Progenitor cell of endocrine pancreas (in vitro differentiated cells): ENCODE measurements at regions not wholly inside any gene's neighbourhood (a gene's known extent, or its start where the extent isn't known, plus 50 kb on each side); places are given as distances from the start of the nearest gene placed in this dataset.

Source experiments
- DNase-seq: peaks from one replicate; pipeline ENCODE4 v3.0.0; 2021; ENCODE audit warnings: low spot score; ENCODE audit not compliant: unreplicated experiment
- H3K27ac Mint-ChIP-seq: 2 replicates; pipeline ENCODE4 v1.8.0; 2021; ENCODE audit warnings: mild to moderate bottlenecking, moderate library complexity, mixed read lengths
- H3K27me3 Mint-ChIP-seq: 2 replicates; pipeline ENCODE4 v1.8.0; 2021; ENCODE audit warnings: mixed read lengths
- H3K36me3 Mint-ChIP-seq: 2 replicates; pipeline ENCODE4 v1.8.0; 2022; ENCODE audit warnings: mixed read lengths; ENCODE audit not compliant: insufficient read depth
- H3K4me1 Mint-ChIP-seq: 2 replicates; pipeline ENCODE4 v1.8.0; 2021; ENCODE audit warnings: low read depth, mixed read lengths
- H3K4me3 Mint-ChIP-seq: 2 replicates; pipeline ENCODE4 v1.8.0; 2021; ENCODE audit warnings: low read depth, mild to moderate bottlenecking, moderate library complexity, mixed read lengths
- H3K9me3 Mint-ChIP-seq: 2 replicates; pipeline ENCODE4 v1.8.0; 2021; ENCODE audit warnings: low read depth, mixed read lengths
- CTCF ChIP-seq: fragments of 200-600 bp; sonication (generic); IDR thresholded peaks from one replicate; pipeline ENCODE4 v1.5.0; 2021; ENCODE audit warnings: antibody characterized with exemption, mild to moderate bottlenecking; ENCODE audit not compliant: unreplicated experiment

- Mint-ChIP-seq H3K9me3 (no peaks in the 10 kb centered on the region), H3K36me3 (no peaks in the 10 kb centered on the region), H3K4me1 (no peaks in the 10 kb centered on the region), H3K4me3 (no peak overlapping the region), H3K27ac (no peak overlapping the region), H3K27me3 (peaks cover 3% of the 10 kb centered on the region)
- no peak for DNase-seq
- TF ChIP-seq CTCF, result no peak
Observed at GRCh38 chr16:48452991-48453760, 68.0 kb upstream of the SIAH1 start.

- H3K27ac Mint-ChIP-seq, result no peak overlapping the region
- H3K4me3 Mint-ChIP-seq, result no peak overlapping the region
- no peaks in the 10 kb centered on the region for H3K9me3 Mint-ChIP-seq
- no peak for TF ChIP-seq CTCF
- H3K27me3 Mint-ChIP-seq, result peaks cover 3% of the 10 kb centered on the region
- peaks cover 2% of the 10 kb centered on the region for H3K4me1 Mint-ChIP-seq
- no peak for DNase-seq
- H3K36me3 Mint-ChIP-seq, result no peaks in the 10 kb centered on the region
Observed at GRCh38 chr16:48451323-48451722, 66.1 kb upstream of the SIAH1 start.

GRCh38 chr16:48450367-48450766 lies 65.2 kb upstream of the SIAH1 start:
- H3K27me3 Mint-ChIP-seq, result peaks cover 3% of the 10 kb centered on the region

GRCh38 chr16:48448841-48449481 lies 63.7 kb upstream of the SIAH1 start:
- DNase-seq, result no peak
- no peak overlapping the region for H3K4me3 Mint-ChIP-seq
- H3K4me1 Mint-ChIP-seq, result peaks cover 2% of the 10 kb centered on the region
- TF ChIP-seq CTCF, result no peak
- no peak overlapping the region for H3K27ac Mint-ChIP-seq
- H3K36me3 Mint-ChIP-seq, result no peaks in the 10 kb centered on the region
- no peaks in the 10 kb centered on the region for H3K9me3 Mint-ChIP-seq
- H3K27me3 Mint-ChIP-seq, result no peaks in the 10 kb centered on the region

More at GRCh38 chr16:48450367-48450766, 65.2 kb upstream of the SIAH1 start:
- Mint-ChIP-seq H3K4me3 (no peak overlapping the region), H3K4me1 (peaks cover 2% of the 10 kb centered on the region), H3K27ac (no peak overlapping the region), H3K9me3 (no peaks in the 10 kb centered on the region), H3K36me3 (no peaks in the 10 kb centered on the region)
- DNase-seq, result no peak
- TF ChIP-seq CTCF, result no peak

- Mint-ChIP-seq H3K4me3 (no peak overlapping the region), H3K27ac (peak overlapping the region; percentile 31), H3K4me1 (peaks cover 2% of the 10 kb centered on the region), H3K36me3 (no peaks in the 10 kb centered on the region), H3K27me3 (no peaks in the 10 kb centered on the region), H3K9me3 (no peaks in the 10 kb centered on the region)
- DNase-seq, result no peak
- no peak for TF ChIP-seq CTCF
Observed at GRCh38 chr16:48447940-48448536, 62.8 kb upstream of the SIAH1 start.
